ENCODE measurements at regions not wholly inside any gene's neighbourhood (a gene's known extent, or its start where the extent isn't known, plus 50 kb on each side); places are given as distances from the start of the nearest gene placed in this dataset.

DNA sequence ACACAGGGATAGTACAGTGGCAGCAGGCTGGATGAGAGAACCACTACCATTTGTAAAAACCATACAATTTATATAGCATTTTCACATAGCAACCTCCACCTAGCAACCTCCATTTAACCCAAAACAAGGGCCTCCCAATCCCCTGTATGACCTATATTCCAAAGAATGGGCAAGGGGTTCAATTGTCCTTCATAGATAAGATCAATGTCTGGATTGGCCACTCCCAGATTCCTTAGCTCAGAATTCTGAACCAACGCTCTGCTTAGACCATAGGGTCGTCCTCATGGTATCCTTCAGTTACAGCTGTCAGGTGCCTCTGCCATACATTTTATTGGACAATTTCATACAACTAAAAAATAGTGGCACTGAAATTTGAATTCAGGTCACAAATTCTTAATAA is 166.2 kb downstream of the KCTD12 start:
- TF ChIP-seq EZH2 (optimal IDR thresholded peaks at IDR 0.05; ENCODE audit: low read depth, low read length) (no peak), EZH2phosphoT487 (IDR thresholded peaks at IDR 0.05; ENCODE audit: low read length) (no peak)
- TF ChIP-seq, protein P1, sequence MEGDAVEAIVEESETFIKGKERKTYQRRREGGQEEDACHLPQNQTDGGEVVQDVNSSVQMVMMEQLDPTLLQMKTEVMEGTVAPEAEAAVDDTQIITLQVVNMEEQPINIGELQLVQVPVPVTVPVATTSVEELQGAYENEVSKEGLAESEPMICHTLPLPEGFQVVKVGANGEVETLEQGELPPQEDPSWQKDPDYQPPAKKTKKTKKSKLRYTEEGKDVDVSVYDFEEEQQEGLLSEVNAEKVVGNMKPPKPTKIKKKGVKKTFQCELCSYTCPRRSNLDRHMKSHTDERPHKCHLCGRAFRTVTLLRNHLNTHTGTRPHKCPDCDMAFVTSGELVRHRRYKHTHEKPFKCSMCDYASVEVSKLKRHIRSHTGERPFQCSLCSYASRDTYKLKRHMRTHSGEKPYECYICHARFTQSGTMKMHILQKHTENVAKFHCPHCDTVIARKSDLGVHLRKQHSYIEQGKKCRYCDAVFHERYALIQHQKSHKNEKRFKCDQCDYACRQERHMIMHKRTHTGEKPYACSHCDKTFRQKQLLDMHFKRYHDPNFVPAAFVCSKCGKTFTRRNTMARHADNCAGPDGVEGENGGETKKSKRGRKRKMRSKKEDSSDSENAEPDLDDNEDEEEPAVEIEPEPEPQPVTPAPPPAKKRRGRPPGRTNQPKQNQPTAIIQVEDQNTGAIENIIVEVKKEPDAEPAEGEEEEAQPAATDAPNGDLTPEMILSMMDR (IDR thresholded peaks at IDR 0.05; ENCODE audit: low read length): no peak

Data from MM.1S (cell line).